HCT116 (cell line): ENCODE measurements at regions not wholly inside any gene's neighbourhood (a gene's known extent, or its start where the extent isn't known, plus 50 kb on each side); places are given as distances from the start of the nearest gene placed in this dataset.

Experiments
- ATAC-seq: fragments of 200-7000 bp; cut with Tn5 transposase; 2 replicates; pipeline ENCODE4 v1.9.1; 2020; ENCODE audit warnings: mild to moderate bottlenecking, moderate library complexity
- BruUV-seq: library from RNA; stranded (reverse); fragments of 400-500 nt; replicated peaks from 2 replicates; lab custom pipeline; 2021; lab: Mats Ljungman, UMichigan
- CTCF ChIA-PET: fragments of 300-600 bp; sonication (Branson Sonifier 250); formaldehyde crosslinking; loops from one replicate; lab custom pipeline; 2021; ENCODE audit warnings: antibody characterized with exemption; lab: Charles Lee
- POLR2A ChIA-PET: fragments of 300-600, 350-600 bp; sonication (Branson Sonifier 250); formaldehyde crosslinking; loops from one replicate; lab custom pipeline; 2021; ENCODE audit warnings: antibody characterized with exemption; lab: Charles Lee
- RAD21 ChIA-PET, 2 experiments: fragments of 300-600 bp; sonication (Branson Sonifier 250); formaldehyde crosslinking; loops; one replicate each; lab custom pipeline; 2023; ENCODE audit warnings: low total read pairs in 2 of 2; ENCODE audit not compliant: uncharacterized antibody in 2 of 2, unreplicated experiment in 2 of 2, low non-redundant PET in 1 of 2; lab: Charles Lee
- DNase-seq: peaks from one replicate; pipeline ENCODE4 v3.0.0-alpha.2; 2010; ENCODE audit warnings: low read depth, low spot score
- H2AFZ ChIP-seq: fragments of 200-600 bp; shearing (Covaris generic), sonication (generic); 2 replicates; pipeline ENCODE4 v1.6.1; 2017; ENCODE audit warnings: low read depth, mixed run types, mixed read lengths, antibody characterized with exemption, low read length; ENCODE audit not compliant: poor library complexity, severe bottlenecking
- H3K27ac ChIP-seq: 2 replicates; pipeline ENCODE4 v1.5.1; 2012; ENCODE audit warnings: low read depth, low read length
- H3K27me3 ChIP-seq: fragments of 200-600 bp; sonication (generic); 2 replicates; pipeline ENCODE4 v1.6.1; 2016; ENCODE audit warnings: mixed run types, low read length, mixed read lengths; ENCODE audit not compliant: insufficient read depth
- H3K36me3 ChIP-seq, 2 experiments: fragments of 200-500 bp in 1 of 2; fragments of 200-600 bp in 1 of 2; sonication (Bioruptor generic) in 1 of 2; sonication (generic) in 1 of 2; 2 replicates each; pipeline versions ENCODE4 v1.5.1 to v1.6.1; 2014 to 2016; ENCODE audit warnings: low read length in 2 of 2, inconsistent platforms in 1 of 2, mixed read lengths in 1 of 2, mixed run types in 1 of 2; ENCODE audit not compliant: insufficient read depth in 2 of 2, control insufficient read depth in 1 of 2
- H3K4me1 ChIP-seq, 2 experiments: fragments of 200-600 bp in 1 of 2; sonication (generic) in 1 of 2; 2 replicates each; pipeline versions ENCODE4 v1.5.1 to v1.6.1; 2012 to 2017; ENCODE audit warnings: low read length in 2 of 2, inconsistent platforms in 1 of 2, mild to moderate bottlenecking in 1 of 2, mixed read lengths in 1 of 2, mixed run types in 1 of 2, moderate library complexity in 1 of 2; ENCODE audit not compliant: insufficient read depth in 2 of 2, control insufficient read depth in 1 of 2
- H3K4me2 ChIP-seq: fragments of 200-600 bp; sonication (generic); 2 replicates; pipeline ENCODE4 v1.6.1; 2017; ENCODE audit warnings: mixed run types, low read length, mixed read lengths
- H3K4me3 ChIP-seq, 2 experiments: fragments of 200-600 bp in 1 of 2; sonication (generic) in 1 of 2; replicated peaks in 1 of 2; 2 replicates each; pipeline ENCODE4 v1.5.1; 2011 to 2016; ENCODE audit warnings: low read length in 2 of 2, control low read depth in 1 of 2, low read depth in 1 of 2, mild to moderate bottlenecking in 1 of 2, mixed read lengths in 1 of 2, mixed run types in 1 of 2
- H3K79me2 ChIP-seq: fragments of 200-600 bp; sonication (generic); 2 replicates; pipeline ENCODE4 v1.6.1; 2017; ENCODE audit warnings: mild to moderate bottlenecking, mixed run types, low read length, moderate library complexity, mixed read lengths; ENCODE audit not compliant: insufficient read depth
- H3K9ac ChIP-seq: fragments of 200-600 bp; sonication (generic); 2 replicates; pipeline ENCODE4 v1.6.1; 2016; ENCODE audit warnings: low read length, mixed read lengths
- H3K9me2 ChIP-seq: fragments of 200-600 bp; sonication (generic), shearing (Covaris generic); 2 replicates; pipeline ENCODE4 v1.6.1; 2017; ENCODE audit warnings: mixed run types, mild to moderate bottlenecking, moderate library complexity; ENCODE audit not compliant: insufficient read depth
- H3K9me3 ChIP-seq, 2 experiments: fragments of 200-500 bp in 1 of 2; fragments of 200-600 bp in 1 of 2; sonication (Bioruptor generic) in 1 of 2; sonication (generic) in 1 of 2; 2 replicates each; pipeline ENCODE4 v1.6.1; 2014 to 2017; ENCODE audit warnings: low read length in 2 of 2, mixed read lengths in 2 of 2, inconsistent platforms in 1 of 2, low read depth in 1 of 2, mild to moderate bottlenecking in 1 of 2, mixed run types in 1 of 2, moderate library complexity in 1 of 2; ENCODE audit not compliant: control insufficient read depth in 1 of 2, insufficient read depth in 1 of 2
- H4K20me1 ChIP-seq: fragments of 200-600 bp; sonication (generic), shearing (Covaris generic); 2 replicates; pipeline ENCODE4 v1.6.1; 2017; ENCODE audit warnings: mixed run types, mild to moderate bottlenecking, moderate library complexity; ENCODE audit not compliant: insufficient read depth
- CBX3 ChIP-seq: IDR thresholded peaks from 2 replicates; pipeline ENCODE4 v1.6.1; 2012; ENCODE audit warnings: low read depth
- CEBPB ChIP-seq: IDR thresholded peaks from 2 replicates; pipeline ENCODE4 v1.6.1; 2012; ENCODE audit warnings: low read depth
- EGR1 ChIP-seq: IDR thresholded peaks from 2 replicates; pipeline ENCODE4 v1.6.1; 2012; ENCODE audit warnings: low read depth
- EZH2 ChIP-seq: fragments of 200-600 bp; sonication (generic); IDR thresholded peaks from 2 replicates; pipeline ENCODE4 v1.6.1; 2017; ENCODE audit warnings: antibody characterized with exemption, mixed run types
- FOSL1 ChIP-seq: IDR thresholded peaks from 2 replicates; pipeline ENCODE4 v1.6.1; 2012; ENCODE audit warnings: low read depth
- JUND ChIP-seq: IDR thresholded peaks from 2 replicates; pipeline ENCODE4 v1.6.1; 2012
- MAX ChIP-seq: IDR thresholded peaks from 2 replicates; pipeline ENCODE4 v1.6.1; 2012
- POLR2AphosphoS5 ChIP-seq: IDR thresholded peaks from 2 replicates; pipeline ENCODE4 v1.6.1; 2011; ENCODE audit warnings: mild to moderate bottlenecking, low read depth, low read length, moderate library complexity
- RAD21 ChIP-seq: IDR thresholded peaks from 2 replicates; pipeline ENCODE4 v1.6.1; 2012; ENCODE audit warnings: low read depth, mild to moderate bottlenecking
- SIN3A ChIP-seq: IDR thresholded peaks from 2 replicates; pipeline ENCODE4 v1.6.1; 2012; ENCODE audit warnings: low read depth
- SP1 ChIP-seq: IDR thresholded peaks from 2 replicates; pipeline ENCODE4 v1.6.1; 2012; ENCODE audit warnings: low read depth
- YY1 ChIP-seq: IDR thresholded peaks from 2 replicates; pipeline ENCODE4 v1.6.1; 2011; ENCODE audit warnings: low read length, low read depth, moderate library complexity, mild to moderate bottlenecking; ENCODE audit not compliant: insufficient replicate concordance; ENCODE audit errors: extremely low read depth
- ZFX ChIP-seq: fragments of 450-650 bp; IDR thresholded peaks from 2 replicates; pipeline ENCODE4 v1.6.1; 2017
- intact Hi-C: fragments of 100-400 bp; cut with micrococcal nuclease; formaldehyde crosslinking; loops from 2 replicates; pipeline ENCODE4 v1.10.0; 2022
- TF ChIP-seq, protein P1 (sequence below): IDR thresholded peaks from 2 replicates; pipeline ENCODE4 v1.6.1; 2012; ENCODE audit warnings: low read depth

DNA sequence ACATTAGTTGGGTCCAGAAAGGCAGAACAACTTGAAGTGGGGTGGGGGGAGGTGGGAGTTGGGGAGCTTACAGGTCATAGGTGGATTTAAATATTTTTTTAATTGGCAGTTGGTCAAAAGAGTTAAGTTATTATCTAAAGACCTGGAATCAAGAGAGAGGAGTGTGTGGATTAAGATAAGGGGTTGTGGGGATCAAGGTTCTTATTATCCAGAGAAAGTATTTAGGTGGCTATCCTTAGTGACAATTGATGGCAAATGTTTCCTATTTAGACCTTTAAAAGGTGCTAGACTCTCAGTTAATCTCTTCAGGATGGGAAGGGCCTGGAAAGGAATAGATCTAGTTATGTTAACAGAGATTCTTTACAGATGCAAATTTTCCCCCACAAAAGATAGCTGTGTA, 120.7 kb upstream of the OR9Q1 start (continued):
- TF ChIP-seq, protein P1, sequence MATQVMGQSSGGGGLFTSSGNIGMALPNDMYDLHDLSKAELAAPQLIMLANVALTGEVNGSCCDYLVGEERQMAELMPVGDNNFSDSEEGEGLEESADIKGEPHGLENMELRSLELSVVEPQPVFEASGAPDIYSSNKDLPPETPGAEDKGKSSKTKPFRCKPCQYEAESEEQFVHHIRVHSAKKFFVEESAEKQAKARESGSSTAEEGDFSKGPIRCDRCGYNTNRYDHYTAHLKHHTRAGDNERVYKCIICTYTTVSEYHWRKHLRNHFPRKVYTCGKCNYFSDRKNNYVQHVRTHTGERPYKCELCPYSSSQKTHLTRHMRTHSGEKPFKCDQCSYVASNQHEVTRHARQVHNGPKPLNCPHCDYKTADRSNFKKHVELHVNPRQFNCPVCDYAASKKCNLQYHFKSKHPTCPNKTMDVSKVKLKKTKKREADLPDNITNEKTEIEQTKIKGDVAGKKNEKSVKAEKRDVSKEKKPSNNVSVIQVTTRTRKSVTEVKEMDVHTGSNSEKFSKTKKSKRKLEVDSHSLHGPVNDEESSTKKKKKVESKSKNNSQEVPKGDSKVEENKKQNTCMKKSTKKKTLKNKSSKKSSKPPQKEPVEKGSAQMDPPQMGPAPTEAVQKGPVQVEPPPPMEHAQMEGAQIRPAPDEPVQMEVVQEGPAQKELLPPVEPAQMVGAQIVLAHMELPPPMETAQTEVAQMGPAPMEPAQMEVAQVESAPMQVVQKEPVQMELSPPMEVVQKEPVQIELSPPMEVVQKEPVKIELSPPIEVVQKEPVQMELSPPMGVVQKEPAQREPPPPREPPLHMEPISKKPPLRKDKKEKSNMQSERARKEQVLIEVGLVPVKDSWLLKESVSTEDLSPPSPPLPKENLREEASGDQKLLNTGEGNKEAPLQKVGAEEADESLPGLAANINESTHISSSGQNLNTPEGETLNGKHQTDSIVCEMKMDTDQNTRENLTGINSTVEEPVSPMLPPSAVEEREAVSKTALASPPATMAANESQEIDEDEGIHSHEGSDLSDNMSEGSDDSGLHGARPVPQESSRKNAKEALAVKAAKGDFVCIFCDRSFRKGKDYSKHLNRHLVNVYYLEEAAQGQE: no peak
- TF ChIP-seq ZFX (no peak), RAD21 (no peak), EZH2 (no peak), SP1 (no peak)

DNA sequence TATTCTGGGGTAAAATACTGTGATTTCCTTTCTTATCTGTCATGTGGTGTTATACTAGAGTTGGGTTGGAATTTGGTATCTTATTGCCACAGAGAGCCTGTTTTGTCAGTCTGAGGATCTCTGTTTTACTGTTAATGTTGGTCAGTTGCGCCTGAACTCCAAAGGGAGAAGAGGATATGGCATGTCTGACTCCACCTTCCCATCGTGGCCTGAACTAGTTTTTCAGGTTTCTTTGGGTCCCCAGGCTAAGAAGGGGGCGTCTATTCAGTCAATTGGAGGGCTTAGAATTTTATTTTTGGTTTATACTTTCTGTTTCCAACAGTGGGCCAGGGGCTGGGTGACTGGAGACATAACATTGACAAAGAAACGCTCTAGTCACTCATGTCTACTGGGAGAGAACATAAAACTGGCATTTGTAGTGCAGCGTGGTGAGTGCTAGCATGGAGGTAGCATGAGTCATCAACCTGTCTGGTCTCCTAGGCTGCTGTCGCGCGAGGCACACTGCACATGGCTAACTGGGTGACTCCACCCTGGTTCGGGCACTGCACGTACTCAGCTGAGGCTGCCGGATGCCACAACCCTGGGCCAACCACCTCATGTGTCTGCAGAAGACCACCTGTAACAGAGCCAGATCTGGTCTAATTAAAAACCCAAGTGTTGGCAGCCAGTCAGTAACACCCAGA, 120.1 kb upstream of the OR9Q1 start:
- H3K36me3 ChIP-seq: no peaks in the 10 kb centered on the region
- H3K27me3 ChIP-seq: no peaks in the 10 kb centered on the region
- H3K4me1 ChIP-seq: peaks cover 27 to 41% of the 10 kb centered on the region in 2 experiments
- ATAC-seq (peak; percentile 98), DNase-seq (peak; percentile 74)
- intact Hi-C loops: loop anchor here (5.0 to 10.0 kb wide), 3 partner anchors 61 to 556 kb away; no protein-coding TSS in a partner anchor
- no peaks in the 10 kb centered on the region for H4K20me1 ChIP-seq
- peak overlapping the region; percentile 38 for H3K27ac ChIP-seq
- ChIA-PET CTCF (no interaction called here), RAD21 (no interaction called here), POLR2A (interaction anchor here (0.5 kb wide), 1 partner anchor 602 kb away, joined by 5 read pairs; no protein-coding TSS in a partner anchor)
- H3K9me2 ChIP-seq: no peaks in the 10 kb centered on the region
- H3K4me3 ChIP-seq: peak overlapping the region; percentile 7 to 24; a peak in 2 of 4 replicates
- TF ChIP-seq, protein P1: no peak
- TF ChIP-seq MAX: peak; percentile 100
- peak; percentile 68; the same call in 1 of the 2 replicates for TF ChIP-seq SIN3A
- TF ChIP-seq JUND: peak; percentile 92
- 0 out of 2 replicates have a peak, but pooled peaks have one; percentile 26 for TF ChIP-seq RAD21
- TF ChIP-seq CBX3: peak; percentile 96
- TF ChIP-seq ZFX: no peak
- TF ChIP-seq CEBPB: no peak
- peak; percentile 69 for TF ChIP-seq EGR1
- peak; percentile 81 for TF ChIP-seq SP1
- peak; percentile 90 for TF ChIP-seq FOSL1
- peak; percentile 56; the same call in 1 of the 2 replicates for TF ChIP-seq POLR2AphosphoS5
- peak; percentile 33 for TF ChIP-seq YY1
- no peaks in the 10 kb centered on the region for H3K79me2 ChIP-seq
- peak overlapping the region; percentile 64 for H3K4me2 ChIP-seq
- peak overlapping the region; percentile 86 for H2AFZ ChIP-seq
- no peak overlapping the region for H3K9ac ChIP-seq
- no TSS peak for BruUV-seq
- no peaks in the 10 kb centered on the region for H3K9me3 ChIP-seq
